HG02678 (cell line): ENCODE measurements at regions not wholly inside any gene's neighbourhood (a gene's known extent, or its start where the extent isn't known, plus 50 kb on each side); places are given as distances from the start of the nearest gene placed in this dataset.

Experiments used
- ATAC-seq: cut with Tn5 transposase; IDR thresholded peaks from one replicate; pipeline ENCODE4 v1.9.1; 2021; ENCODE audit warnings: mild to moderate bottlenecking, moderate library complexity; ENCODE audit not compliant: unreplicated experiment

DNA sequence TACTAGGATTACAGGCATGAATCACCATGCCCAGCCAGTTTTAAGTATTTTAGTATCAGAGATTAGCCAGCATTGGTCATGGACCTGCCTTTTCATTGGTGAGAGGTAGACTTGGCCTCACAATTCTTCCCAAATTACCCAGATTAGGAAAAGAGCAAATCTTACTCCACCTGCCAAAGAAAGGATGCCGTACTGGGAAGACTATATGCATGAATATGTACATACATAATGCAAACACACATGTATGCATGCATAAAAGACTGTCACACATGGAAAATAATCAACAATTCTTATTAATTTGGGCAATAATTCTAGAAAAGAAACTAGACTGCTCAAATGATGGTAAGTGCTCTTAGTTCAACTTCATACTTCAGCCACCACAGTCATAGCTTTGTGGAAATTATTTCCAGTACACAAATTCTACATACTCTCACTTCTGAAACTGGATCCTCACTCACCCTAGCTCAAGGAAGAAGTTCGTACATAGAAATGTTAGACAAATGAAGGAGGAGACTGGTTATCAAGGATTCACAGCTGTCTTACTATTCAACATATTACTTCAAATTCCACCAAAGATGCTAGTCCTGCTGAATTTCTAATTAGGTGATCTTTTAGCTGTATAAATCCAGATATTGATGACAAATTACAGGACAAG lies 73.7 kb downstream of the MINAR2 start:
- ATAC-seq: no peak

GRCh38 chr5:129830288-129830687 lies 74.0 kb upstream of the CHSY3 start:
- no peak for ATAC-seq

- ATAC-seq: no peak
Measured at GRCh38 chr5:129836321-129836720, 67.9 kb upstream of the CHSY3 start.

- no peak for ATAC-seq
Measured at GRCh38 chr5:129844764-129845163, 59.5 kb upstream of the CHSY3 start.

DNA sequence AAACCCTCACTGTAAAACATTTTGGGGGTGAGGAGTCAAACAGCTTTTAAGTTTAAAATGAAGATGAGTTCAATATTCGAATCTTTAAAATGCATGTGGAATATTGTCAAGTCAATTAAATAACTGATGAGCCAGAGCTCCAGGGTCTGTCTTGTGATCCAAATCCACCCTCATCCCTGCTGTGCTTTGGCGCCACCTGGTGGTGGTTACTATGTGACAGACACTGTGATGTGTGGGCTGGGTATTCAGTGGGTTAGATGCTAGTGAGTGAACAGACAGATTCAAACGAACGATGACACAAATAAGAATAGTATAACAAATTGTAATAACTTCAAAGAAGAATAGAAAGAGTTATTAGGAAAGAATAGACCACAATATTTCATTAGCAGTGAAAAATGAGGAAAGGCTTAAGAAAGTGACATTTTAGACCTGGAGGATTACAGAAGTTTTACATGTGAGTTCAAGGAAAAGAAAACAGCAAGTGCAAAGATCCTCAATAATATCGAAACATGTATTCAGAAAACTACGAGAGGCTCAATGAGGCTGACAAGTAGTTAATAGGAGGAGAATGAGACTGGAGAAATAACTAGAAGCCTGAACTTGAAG lies 51.4 kb upstream of the CHSY3 start:
- ATAC-seq: peak; percentile 97

- no peak for ATAC-seq
Measured at GRCh38 chr5:129853588-129853987, 50.7 kb upstream of the CHSY3 start.
